ENCODE measurements at regions not wholly inside any gene's neighbourhood (a gene's known extent, or its start where the extent isn't known, plus 50 kb on each side); places are given as distances from the start of the nearest gene placed in this dataset.

- no peak for TF ChIP-seq MYC (IDR thresholded peaks at IDR 0.05; ENCODE audit: low read depth, low read length)
- TF ChIP-seq CTCF (IDR thresholded peaks at IDR 0.05; ENCODE audit: low read depth, low read length): no peak
- no peak for TF ChIP-seq POLR2A (IDR thresholded peaks at IDR 0.05; ENCODE audit: extremely low read depth, insufficient read length)
- TF ChIP-seq MAX (IDR thresholded peaks at IDR 0.05; ENCODE audit: low read depth, low read length): no peak
These were observed 52.0 kb upstream of the PRSS23 start for GRCh38 chr11:86748296-86748695.
